GM12872 (cell line): ENCODE measurements at regions not wholly inside any gene's neighbourhood (a gene's known extent, or its start where the extent isn't known, plus 50 kb on each side); places are given as distances from the start of the nearest gene placed in this dataset.

ENCODE experiments used
- TF ChIP-seq, protein P1 (sequence below): IDR thresholded peaks from 3 replicates; pipeline ENCODE4 v1.5.1; 2011; ENCODE audit warnings: low read depth, mild to moderate bottlenecking, low read length, moderate library complexity; ENCODE audit not compliant: insufficient read depth

DNA sequence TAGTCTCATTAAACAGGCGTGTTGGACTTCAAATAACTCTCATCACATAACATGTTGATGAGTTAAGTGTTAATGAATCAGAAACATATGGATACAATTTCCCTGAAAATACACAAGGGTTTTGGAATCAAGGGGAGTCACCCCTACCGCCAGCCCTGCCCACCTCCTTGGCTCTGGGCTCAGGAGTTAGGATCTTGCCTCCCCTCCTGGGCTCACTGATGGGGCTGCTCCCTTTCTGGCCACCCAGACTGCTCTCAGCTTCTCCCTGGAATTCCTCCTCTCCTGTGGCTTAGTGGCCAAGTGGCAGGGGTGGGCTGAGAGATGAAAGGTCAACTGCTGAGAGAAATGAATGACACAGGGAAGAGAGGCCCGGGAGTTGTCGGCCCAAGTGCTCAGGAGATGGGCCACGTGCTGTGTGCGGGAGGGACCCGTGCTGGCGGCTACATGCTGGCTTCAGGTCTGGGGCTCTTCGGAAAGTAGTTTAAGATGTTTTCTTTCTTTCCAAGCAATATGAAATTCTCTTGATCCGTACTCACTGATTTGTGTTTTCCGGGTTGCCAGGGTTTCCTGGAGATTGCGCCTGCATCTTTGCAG is 55.8 kb upstream of the TNP1 start:
- TF ChIP-seq, protein P1, sequence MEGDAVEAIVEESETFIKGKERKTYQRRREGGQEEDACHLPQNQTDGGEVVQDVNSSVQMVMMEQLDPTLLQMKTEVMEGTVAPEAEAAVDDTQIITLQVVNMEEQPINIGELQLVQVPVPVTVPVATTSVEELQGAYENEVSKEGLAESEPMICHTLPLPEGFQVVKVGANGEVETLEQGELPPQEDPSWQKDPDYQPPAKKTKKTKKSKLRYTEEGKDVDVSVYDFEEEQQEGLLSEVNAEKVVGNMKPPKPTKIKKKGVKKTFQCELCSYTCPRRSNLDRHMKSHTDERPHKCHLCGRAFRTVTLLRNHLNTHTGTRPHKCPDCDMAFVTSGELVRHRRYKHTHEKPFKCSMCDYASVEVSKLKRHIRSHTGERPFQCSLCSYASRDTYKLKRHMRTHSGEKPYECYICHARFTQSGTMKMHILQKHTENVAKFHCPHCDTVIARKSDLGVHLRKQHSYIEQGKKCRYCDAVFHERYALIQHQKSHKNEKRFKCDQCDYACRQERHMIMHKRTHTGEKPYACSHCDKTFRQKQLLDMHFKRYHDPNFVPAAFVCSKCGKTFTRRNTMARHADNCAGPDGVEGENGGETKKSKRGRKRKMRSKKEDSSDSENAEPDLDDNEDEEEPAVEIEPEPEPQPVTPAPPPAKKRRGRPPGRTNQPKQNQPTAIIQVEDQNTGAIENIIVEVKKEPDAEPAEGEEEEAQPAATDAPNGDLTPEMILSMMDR = no peak

DNA sequence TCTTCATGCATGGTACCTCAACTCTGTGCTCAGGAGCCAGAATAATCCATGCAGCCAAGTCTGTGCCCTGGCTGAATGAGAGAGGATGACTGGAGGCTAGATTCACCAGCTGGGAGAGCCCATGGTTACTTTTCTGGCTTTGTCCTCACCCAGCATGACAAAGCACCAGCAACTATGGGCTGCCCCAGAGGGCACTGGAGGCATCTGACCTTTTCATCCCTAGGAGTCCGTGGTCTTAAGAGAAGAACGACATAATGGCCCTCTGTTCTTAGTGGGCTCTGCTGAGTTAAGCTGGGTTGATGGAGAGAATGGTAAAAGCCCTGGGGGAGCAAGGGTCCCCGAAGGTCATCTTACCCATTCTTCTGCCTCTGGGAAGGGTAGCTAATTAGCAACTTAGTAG is 54.6 kb upstream of the TNP1 start:
- TF ChIP-seq, protein P1 = no peak

DNA sequence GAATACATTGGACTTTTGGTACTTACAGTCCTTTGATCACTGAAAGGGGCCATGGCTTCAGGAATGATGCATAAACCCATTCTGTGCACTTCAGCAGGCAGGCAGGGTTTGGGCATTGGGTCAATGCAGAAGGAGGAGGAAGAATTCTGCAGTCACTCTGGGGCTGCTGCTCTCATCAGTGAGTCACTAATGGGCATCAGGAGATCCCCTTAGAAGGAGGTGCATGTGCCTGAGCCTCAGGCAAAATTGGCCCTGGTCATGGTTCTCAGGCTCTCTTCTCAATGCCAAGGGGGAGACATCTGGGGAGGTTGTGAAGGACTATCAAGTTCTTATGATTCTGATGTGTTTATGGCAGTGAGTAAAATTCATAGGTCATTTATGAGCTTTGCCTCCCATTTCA is 52.0 kb upstream of the TNP1 start:
- TF ChIP-seq, protein P1 = no peak

DNA sequence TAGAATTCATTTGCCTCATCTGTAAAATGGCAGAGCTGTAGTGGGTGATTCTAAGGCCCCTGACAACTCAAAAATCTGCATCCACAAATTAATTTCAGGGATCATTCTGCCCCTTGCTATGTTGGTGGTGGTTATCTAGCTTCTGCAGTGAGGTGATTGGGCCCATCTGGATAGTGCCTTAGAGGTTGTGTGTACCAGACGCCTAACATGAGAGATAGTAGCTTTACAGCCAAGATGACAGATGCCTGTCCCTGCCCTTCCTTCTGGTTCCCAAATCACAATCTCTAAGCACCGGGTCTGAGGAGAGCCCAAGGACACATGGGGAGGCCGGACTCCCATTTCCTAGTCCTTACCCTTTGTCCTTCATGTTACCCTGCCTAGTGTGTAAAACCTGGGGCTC is 51.1 kb upstream of the TNP1 start:
- TF ChIP-seq, protein P1 = no peak

DNA sequence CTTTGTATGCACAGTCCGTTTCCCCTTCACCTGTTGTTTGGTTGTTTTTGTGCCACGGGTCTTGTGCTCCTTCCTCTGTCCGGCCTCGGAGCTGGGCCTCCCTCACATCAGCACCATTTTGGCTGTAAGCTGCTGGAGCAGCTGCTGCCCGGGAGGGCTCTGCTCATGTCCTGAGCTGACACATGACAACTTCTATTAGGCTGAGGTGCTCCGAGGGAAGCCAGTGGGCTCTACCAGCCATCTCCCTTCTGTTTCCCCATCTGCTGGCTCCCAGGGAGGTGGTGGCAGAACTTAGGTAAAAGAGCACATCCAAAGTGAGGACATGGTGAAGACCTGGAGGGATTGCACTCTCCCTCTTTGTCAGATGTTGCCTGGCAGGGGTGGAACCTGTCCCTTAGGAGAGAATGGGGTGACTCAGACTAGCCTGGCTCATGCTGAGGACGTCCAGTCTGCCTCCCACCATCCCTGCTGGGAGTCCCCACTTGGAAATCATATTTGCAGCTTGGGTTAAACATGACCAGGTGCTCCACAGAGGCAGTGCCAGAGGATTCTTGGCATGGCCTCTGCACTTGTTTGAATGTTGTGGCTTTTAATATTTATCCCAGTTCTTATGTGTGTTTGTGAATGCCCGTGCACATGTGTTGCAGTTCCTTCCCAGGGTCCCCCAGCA is 49.8 kb upstream of the TNP1 start:
- TF ChIP-seq, protein P1 = no peak
